Islet precursor cell (in vitro differentiated cells): ENCODE measurements at regions not wholly inside any gene's neighbourhood (a gene's known extent, or its start where the extent isn't known, plus 50 kb on each side); places are given as distances from the start of the nearest gene placed in this dataset.

Source experiments
- DNase-seq: peaks from one replicate; pipeline ENCODE4 v3.0.0-alpha.2; 2018

DNA sequence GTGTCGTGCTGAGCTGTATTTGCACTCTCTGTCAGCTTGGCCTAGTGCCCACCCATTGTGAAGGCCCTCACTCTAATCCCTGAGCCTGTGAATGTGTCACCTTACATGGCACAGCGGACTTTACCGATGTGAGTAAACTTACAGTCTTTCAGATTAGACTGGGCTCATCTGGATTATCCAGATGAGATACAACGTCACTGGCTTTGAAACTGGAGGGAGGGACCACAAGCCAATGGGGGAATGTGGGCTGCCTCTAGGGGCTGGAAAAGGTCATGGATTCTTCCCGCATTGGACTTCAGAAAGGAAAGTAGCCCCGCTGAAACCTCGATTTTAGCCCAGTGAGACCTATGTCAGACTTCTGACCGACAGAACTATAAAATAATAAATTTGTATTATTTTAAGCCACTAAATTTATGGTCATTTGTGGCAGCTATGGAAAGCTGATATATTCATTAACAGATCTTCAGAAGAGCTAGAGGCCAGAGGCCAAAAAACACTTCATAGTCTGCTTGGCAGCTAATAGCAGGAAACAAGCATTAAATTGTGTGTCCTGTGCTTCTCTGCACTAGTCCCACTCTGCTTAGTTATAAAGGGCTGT, 139.0 kb upstream of the GAS1 start:
- DNase-seq, result no peak

DNA sequence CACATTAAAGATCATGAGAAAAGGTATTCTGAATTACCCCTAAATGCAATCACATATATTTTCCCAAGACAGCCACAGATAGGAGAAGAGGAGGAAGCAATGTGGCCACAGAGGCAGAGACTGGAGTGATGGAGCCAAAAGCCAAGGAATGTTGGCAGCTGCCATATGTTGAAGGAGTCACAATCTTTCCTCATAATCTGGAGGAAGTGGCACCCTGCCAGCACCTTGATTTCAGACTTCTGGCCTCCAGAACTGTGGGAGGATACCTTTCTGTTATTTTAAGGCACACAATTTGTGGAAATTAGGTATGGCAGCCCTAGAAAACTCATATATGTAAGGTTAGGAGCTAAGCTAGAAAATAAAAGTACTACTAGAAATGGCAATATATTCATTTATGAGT, 139.9 kb upstream of the GAS1 start:
- DNase-seq, result no peak

DNA sequence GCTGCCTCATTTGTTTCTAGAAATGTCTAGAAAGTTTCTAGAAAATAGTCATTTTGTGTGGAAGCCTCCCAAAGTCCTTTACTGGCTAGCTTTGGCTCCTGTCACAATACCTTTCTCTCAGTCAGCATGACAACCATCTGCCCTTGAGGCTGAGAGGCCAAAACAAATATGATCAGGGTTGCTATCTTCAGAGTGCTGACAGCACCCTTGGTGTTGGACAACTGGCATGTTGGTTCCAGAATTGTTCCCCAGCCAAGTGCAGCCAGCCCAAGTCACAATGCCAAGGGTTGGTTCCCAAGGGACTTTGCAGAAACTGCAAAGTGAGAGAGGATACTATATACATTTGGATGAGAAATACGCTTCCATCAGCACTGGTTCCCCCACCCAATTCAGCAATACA, 140.9 kb upstream of the GAS1 start:
- DNase-seq, result no peak

DNA sequence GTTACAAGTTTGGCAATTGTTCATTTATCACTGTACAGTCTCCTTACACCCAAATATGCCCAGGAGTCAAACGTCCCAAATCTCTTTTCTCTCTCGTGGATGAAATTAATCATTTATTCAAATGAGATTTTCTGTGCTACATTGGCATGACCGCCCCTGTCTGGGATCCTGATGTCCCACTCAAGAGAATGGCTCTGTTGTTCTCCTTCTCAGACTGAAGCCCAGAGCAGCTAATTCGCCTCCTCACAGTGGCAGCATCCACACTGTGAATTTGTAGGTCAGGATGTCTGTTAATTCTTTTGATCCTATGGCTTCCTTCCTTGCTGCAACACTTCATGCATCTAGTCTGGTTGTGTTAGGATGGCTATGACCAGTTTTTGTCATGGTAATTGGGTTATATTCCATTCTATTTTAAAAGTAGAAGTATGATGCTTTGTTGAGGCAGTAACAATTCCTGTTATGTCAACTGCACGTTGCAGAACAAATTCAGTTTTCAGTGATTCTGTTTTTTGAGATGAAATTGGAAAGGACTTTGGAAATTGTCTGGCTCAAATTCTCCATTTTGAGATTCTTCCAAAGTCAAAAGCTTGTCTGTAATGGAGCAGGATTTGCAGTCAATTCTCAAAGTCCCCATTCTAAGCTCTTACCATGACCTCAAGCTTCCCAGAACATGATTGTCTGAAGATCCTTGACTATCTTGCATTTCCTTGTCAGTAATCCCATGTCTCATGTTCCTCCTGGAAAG, 141.5 kb upstream of the GAS1 start:
- DNase-seq, result no peak

DNA sequence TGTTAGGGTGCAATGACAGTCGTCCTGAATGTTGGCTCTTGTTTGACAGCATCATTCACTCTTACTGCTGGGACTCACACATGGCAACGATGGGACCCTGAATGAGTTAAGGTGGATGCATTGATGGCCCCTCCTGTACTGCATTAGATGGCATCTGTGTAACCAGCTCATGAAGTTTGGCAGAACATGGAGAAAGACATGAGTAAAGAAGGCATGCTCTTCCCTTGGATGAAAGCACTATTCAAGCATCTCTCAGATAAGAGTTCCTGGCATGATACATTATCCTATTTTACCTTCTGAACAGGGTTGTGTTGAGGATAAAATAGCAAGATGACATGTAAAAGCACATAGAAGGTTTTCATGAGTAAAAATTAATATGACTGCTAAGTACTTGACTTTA, 142.2 kb upstream of the GAS1 start:
- DNase-seq, result no peak

DNA sequence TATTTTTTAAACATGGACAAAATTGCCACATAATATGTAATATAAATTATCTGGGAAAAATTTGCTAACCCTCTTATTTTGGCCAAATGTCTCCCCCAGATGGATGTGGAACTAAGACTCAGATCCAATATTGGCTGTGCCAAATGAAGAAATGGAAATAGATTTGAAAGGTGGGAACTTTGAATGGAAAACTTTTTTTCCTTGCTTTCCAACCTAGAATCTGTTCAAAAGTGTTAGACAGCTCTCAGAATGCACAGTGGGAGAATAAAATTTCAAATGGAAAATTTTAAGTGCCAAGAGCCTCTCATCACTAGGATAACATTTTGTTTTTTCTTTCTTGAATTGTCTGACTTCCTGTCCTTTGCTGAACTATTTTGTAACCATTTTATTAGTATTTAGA, 142.6 kb upstream of the GAS1 start:
- DNase-seq, result no peak

DNA sequence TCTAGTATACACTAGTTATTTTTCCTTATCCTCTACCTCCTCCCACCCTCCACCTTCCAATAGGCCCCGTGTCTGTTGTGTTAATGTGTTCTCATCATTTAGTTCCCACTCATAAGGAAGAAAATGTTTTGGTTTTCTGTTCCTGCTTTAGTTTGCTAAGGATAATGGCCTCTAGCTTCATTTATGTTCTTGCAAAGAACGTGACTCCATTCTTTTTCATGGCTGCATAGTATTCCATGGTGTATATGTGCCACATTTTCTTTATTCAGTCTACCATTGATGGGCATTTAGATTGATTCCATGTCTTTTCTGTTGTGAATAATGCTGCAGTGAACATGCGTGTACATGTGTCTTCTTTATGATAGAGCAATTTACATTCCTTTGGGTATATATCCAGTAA, 146.5 kb upstream of the GAS1 start:
- DNase-seq, result no peak

DNA sequence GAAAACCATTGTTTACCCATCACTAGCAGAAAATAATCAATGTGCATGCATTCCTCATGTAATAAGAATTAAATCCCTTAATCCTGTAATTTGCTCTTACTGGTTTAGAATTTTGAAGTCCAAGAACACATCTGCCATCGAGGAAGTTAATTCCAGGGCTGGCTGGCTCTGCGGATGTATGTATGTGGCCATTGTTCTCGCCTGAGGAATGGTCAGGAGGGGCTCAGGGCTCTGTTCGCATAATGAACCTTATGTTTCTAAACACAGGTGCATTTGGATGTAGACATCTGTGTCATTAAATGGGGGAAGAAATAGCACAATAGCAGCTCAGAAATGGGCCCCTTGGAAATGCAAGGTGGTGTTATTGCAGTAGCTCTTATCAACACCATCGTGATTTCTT, 148.6 kb upstream of the GAS1 start:
- DNase-seq, result no peak

DNA sequence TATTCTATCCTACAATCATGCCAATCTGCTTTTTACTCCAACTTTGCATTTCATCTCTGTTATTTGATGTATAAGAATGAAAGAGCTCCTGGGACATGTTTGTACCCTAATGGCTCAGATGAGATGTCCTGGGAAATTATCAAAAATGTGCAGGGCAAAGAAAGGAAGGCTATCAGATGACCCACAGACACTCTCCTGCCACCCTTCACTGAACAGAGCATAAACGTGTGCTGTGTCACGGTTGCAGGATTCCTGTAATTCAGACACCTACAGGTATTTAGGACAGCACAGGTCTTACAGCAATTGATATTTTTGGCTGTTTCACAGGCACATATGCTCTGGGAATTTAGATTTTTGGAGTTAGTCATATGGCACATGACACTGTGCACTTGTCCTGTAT, 149.2 kb upstream of the GAS1 start:
- DNase-seq, result no peak

DNA sequence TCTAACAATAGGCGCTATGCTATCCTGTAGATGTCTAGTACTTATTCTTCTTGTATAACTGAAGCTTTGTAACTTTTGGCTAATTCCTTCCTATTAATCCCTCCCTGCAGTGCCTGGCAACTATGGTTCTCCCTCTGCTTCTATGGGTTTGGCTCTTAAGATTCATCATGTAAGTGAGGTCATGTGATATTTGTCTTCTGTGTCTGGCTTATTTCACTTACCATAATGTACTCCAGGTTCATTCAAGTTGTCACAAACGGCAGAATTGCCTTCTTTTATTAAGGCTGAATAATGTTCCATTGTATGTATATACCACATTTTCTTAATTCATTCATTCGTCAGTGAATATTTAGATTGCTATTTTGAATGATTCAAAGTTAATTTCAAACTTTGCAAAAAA, 149.9 kb upstream of the GAS1 start:
- DNase-seq, result no peak

DNA sequence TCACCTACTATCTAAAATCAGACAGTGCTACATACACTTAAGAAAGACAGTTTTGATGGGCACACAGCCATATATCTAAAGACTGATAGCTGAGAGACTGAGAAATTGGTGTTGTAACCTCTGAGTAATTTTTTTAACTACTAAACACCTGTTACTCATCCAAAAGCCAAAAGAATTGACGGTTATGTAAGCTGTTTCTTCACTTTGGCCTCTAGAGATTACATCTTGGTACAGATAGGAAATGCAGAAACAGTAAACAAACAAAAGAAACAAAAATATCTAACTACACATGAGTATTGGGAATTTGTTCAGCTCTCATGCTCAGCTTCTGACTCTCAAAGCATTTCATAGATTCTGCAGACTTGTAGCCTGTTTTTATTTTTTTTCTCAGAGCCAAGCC, 152.1 kb upstream of the GAS1 start:
- no peak for DNase-seq

DNA sequence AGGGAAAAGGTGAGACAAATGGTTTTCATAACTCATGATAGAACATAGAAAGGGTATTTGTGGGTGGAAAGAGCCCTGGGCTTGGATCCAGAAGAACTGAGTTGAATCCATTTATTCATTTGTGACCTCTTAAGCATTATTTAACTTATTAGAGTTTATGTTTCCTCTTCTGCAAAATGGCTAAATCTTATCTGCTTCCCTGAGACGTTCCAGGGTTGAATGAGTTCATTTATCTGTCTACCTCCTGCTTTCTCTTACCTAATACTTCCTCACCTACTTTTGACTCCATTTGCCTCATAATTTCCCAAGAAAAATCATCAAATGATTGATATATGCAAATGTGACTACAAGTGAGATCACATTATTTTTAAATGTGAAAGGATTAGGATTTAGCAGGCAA, 152.7 kb upstream of the GAS1 start:
- DNase-seq, result no peak

DNA sequence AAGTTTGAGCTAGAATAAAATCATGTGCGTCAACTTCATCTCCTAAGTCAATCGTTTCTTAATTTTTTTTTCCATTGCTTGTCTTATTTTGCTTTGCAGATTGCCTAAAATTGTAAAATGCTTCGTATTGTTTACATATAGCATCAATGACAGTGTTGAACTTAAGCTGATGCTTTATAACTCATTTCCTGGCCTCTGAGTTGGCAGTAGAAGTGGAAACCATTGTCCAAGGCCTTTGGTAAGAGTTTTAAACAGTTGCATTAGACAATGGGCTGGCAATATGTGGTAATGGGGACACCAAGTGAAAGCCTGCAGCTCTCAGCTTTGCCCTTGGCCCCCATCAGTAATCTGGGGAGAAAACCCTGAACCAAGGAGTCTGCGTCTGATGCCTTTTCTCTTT, 154.8 kb upstream of the GAS1 start:
- no peak for DNase-seq

DNA sequence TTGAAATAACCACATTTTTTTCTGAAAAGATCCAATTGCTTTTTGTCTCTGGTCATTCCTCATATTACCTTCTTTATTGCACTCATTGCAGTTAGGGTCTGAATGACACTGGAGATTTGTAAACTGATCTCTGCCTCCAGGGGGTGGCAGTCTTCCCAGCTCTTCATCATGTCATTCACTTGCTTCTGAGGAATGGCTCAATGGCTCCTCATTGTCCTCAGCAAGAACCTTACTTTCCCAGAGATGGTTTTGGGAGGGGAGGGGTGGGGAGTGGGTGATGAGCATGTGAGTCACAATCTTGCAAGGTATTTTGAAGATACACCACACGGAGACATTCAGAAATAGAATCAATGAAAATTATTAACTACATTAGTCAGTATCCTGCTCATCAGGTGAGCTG, 159.8 kb upstream of the GAS1 start:
- DNase-seq, result no peak

DNA sequence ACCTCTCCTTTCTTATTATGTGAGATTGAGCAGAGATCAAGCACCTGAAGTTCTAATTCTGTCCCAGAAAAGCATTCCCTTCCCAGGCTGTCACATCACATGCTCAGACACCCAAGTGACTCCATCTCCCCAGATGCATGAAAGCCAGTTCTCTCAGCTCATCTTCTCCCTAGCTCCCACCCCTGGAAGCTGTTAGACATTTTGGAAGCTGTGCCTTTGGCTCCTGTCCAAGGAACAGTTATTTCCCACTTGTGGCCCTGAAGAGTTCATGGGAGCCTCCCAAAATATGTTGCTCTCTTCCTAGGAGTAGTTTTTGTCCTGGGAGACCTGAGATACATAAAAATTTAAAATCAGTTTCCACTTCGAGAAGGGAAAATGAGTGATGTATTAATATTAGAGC, 161.4 kb upstream of the GAS1 start:
- no peak for DNase-seq

DNA sequence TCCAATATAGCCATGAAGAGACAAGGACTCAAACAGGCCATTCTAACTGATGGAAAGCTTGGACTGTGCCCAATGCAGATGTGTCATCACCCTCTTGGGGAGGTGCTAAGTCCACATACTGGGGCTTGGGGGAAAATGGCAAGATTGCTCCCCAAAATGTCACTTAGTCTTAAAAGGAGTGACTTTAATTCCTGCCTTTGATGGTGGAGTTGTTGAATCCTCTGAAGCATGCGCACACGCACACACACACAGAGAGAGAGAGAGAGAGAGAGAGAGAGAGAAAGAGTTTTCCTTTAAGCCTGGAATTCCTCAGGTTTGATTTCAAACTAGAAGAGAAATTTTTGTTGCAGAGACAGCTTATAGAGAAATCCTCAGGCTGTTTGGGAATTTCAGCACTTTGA, 161.9 kb upstream of the GAS1 start:
- DNase-seq, result no peak

DNA sequence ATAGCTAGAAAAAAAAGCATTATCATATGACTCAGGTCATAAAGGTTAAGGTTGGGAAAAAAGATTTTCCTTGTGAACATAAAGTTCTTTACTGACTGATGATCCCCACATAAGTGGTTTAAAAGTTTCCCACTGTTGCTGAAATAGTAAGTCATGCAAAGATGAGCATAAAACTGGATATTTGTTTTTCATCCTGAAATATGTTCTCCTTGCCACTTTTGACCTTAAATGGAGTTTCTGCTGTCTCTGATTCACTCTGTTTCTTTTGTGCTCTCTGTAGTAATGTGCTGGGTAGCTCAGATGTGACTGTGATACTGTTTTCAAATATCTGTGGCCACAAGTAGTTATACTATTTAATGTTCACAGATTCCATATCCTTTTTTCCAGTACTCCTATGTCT, 162.5 kb upstream of the GAS1 start:
- DNase-seq, result no peak

DNA sequence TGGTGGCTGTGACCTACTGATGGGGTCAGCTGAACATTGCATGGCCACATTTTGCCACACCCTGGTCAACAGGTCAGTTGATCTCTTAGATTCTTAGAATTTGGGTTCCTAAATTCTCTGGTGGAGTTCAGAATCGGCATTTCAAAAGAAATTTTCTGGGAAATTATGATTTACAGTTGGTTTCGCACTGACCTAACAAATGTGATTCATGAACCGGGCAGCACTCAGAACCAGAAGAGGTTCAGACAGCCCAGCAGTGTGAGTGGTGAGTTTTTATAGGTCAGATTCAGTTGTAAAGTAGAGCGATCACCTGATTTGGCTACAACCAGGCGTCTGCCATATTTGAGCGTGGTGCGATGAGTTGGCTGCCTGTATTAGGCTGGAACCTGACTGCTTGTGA, 163.7 kb upstream of the GAS1 start:
- no peak for DNase-seq

DNA sequence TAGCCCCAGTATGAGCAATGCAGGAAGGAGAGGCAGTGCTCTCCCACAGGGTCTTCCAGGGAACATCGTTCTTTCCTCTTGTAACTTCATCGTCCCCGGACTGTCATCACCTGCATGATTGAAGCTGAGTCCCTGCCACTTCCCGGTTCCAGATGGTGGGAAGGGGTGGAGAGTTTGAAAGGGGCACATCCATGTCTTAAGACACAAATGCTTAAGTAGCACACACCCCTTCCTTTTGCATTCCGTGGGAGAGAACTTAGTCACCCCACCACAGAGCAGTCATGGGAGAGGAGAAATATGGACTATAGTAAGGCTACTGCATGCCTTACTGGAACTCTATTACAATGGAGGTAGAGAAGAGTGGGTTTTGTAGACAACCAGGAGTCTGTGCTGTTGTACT, 165.3 kb upstream of the GAS1 start:
- no peak for DNase-seq

DNA sequence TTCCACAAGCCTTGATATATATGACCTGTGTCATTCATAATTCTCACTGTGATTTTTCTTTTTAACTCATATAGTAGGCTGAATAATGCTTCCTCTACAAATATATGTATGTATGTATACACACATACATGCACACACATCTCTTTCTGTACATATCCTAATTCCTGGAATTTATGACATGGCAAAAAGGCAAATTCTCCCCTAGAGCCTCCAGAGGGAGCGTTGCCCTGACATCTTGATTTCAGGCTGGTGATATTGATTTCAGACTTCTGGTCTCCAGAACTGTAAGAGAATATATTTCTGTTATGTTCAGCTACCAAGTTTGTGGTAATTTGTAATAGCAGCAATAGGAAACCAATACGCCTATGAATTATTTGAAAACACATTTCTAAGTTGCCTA, 166.6 kb upstream of the GAS1 start:
- DNase-seq, result no peak

DNA sequence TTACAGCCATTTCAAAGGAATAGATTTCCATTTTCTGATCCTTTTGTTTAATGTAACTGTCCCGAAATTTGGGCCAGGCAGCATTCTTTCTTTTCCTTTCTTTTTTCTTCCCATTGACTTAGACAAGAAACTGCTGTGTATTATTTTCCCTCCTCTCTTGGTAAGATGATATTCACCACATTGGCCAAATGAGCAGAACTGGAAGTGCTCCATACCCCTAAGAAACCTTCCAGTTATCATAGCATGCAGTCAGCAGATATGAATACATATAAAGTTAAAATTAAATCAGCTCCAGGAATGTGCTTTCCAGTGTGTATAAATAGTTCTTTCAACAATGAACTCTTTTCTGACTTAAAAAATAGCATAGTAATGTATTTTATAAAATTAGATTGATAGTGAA, 168.5 kb upstream of the GAS1 start:
- no peak for DNase-seq

DNA sequence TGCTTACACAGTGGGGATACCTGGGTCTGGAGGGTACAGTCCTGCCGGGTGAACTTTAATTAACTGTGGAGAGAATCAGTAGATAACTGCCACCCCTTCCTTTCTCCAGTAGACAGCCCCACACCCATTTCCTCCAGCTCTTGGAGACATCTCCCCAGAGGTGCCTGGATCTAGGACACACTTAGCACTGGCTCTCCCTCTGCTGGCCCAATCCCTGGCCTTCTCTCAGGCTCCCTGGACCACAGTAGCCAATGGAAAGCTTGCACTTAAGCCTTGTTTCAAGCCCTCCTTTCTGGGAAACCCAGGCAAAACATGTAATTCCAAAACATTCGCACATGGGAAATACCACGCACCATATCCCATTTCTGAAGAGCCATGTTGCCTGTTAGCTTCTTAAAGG, 169.2 kb upstream of the GAS1 start:
- DNase-seq, result no peak

DNA sequence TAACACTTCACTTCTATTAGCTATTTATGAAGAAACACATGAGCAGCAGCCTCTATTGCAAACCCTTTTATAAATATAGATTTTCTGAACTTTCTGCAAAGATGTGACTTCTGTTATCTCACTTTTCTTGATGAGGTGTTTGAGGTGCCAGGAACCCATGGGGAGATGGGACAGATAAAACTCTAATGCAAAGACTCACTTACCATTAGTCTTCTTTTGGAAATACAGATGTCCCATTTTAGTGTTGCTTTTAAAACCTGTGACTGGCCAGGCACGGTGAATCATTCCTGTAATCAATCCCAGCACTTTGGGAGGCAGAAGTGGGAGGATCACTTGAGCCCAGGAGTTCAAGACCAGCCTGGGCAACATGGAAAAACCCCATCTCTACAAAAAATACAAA, 171.3 kb upstream of the GAS1 start:
- DNase-seq, result no peak

DNA sequence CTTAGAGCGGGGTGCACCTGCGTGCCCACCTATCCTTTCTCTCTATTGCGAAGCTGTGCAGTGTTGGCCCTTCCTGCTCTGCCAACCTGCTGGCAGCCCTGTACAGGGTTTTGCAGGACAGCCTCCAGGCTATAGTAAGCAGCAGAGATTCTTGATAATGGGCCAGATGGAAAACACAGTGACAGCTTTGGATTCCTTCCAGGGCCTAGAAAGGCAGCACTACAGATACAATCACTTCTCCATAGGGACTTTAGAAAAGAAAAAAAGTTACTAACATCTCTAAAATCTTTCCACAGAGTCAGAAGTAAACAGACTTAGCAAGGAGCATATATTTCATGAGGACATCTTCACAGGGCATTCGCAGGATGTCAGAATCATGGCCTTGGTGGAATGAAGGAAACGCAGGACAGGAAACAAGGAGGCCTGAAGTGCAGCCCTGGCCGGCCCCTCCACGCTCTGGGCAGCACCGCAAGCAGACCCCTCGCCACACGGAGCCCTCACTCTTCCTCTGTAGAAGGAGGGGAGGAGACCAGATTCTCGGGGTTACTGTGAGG, 172.1 kb upstream of the GAS1 start:
- DNase-seq, result no peak

DNA sequence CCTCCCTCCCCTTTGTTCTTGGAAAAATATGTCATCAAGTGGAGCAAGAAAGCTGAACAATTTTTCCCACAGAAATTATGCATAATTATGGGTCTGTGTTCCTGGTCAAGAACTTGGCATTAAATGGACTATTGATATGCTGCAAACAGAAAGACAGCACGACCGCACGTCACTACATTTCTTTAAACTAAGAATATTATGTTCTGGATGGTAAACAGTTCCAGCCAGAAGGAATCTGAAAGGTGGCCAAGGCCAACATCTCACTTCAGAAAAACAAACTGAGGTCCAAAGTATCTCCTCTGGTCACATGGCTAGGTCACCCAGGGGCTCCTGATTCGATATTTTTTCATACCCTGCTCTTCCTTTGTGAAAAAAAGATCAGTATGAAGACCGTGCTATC, 173.3 kb upstream of the GAS1 start:
- DNase-seq, result no peak
